ENCODE measurements at regions not wholly inside any gene's neighbourhood (a gene's known extent, or its start where the extent isn't known, plus 50 kb on each side); places are given as distances from the start of the nearest gene placed in this dataset.
A peak's percentile ranks its signal among the peaks of the same experiment; 100 is the strongest.

GRCh38 chr5:74499256-74500050, 141.1 kb downstream of the ENC1 start:
- Mint-ChIP-seq H3K27me3 (ENCODE audit: insufficient read depth, low read depth, poor library complexity) (peaks cover 4% of the 10 kb centered on the region), H3K4me1 (peaks cover 33% of the 10 kb centered on the region), H3K4me3 (no peak overlapping the region), H3K36me3 (ENCODE audit: low read depth) (no peaks in the 10 kb centered on the region; the same call in 2 of the 3 replicates), H3K27ac (no peak overlapping the region), H3K9me3 (no peaks in the 10 kb centered on the region)
- no peaks in the 10 kb centered on the region for H3F3A ChIP-seq (replicated peaks; ENCODE audit: low read depth)
- no peaks in the 10 kb centered on the region for H4K20me1 ChIP-seq (replicated peaks; ENCODE audit: insufficient read depth)
- no peak overlapping the region for H3K27ac ChIP-seq (ENCODE audit: low read depth)
- H3K79me2 ChIP-seq (replicated peaks; ENCODE audit: insufficient read depth): no peaks in the 10 kb centered on the region
- no peak overlapping the region for H3K4me3 ChIP-seq
- H3K4me2 ChIP-seq: peak overlapping the region; percentile 28; the same call in 1 of the 2 replicates
- H3K4me1 ChIP-seq (ENCODE audit: insufficient read depth): peaks cover 25% of the 10 kb centered on the region
- TF ChIP-seq ZNF462 (CRISPR knock-in tag; IDR thresholded peaks at IDR 0.05) (no peak), CTCF (conservative IDR thresholded peaks at IDR 0.05; ENCODE audit: low read depth in 2 of 2) (no peak), POLR2AphosphoS5 (IDR thresholded peaks at IDR 0.05; ENCODE audit: low read depth) (no peak), EZH2phosphoT487 (IDR thresholded peaks at IDR 0.05; ENCODE audit: unreplicated experiment) (no peak), ZNF331 (CRISPR knock-in tag; IDR thresholded peaks at IDR 0.05; ENCODE audit: low read depth) (no peak), ETS1 (IDR thresholded peaks at IDR 0.05) (no peak), CREB1 (CRISPR knock-in tag; IDR thresholded peaks at IDR 0.05; ENCODE audit: low read depth) (no peak), STAT1 (IDR thresholded peaks at IDR 0.05; ENCODE audit: unreplicated experiment) (no peak)
- no peaks in the 10 kb centered on the region for H3K27me3 ChIP-seq (ENCODE audit: insufficient read depth)
- H3K9me2 ChIP-seq (ENCODE audit: insufficient read depth): no peaks in the 10 kb centered on the region
- peak overlapping the region; percentile 89; the same call in 1 of the 2 replicates for H2AFZ ChIP-seq
- DNase-seq (ENCODE audit: low spot score) (no peak), ATAC-seq (no peak)
- no peaks in the 10 kb centered on the region for H3K36me3 ChIP-seq (ENCODE audit: insufficient read depth)

Measured in GM23338 (cell line).